ENCODE measurements at regions not wholly inside any gene's neighbourhood (a gene's known extent, or its start where the extent isn't known, plus 50 kb on each side); places are given as distances from the start of the nearest gene placed in this dataset.

DNA sequence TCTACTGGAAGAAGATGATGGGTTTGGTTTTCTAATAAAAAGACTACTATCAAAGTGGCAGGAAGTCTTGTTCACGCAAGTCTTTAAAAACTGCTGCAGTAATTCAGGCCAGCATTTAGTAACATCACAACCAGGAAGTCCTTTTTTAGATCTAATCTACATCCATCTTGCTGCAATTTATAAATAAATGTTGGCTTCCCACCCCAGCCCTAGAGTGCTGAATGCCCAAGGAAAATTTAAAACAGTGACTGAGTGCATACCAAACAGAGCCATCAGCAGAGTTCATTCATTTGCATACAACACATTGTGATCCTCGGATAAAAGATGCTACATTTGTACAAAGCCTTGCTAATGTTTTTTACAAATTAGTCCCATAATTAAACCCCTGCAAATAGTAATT is 72.1 kb downstream of the PHLDA1 start (continued):
- no peak for TF ChIP-seq ZNF12 (CRISPR knock-in tag; IDR thresholded peaks at IDR 0.05)
- TF ChIP-seq ZC3H8 (IDR thresholded peaks at IDR 0.05): no peak
- no peak for TF ChIP-seq NR1H2 (CRISPR knock-in tag; IDR thresholded peaks at IDR 0.05)

DNA sequence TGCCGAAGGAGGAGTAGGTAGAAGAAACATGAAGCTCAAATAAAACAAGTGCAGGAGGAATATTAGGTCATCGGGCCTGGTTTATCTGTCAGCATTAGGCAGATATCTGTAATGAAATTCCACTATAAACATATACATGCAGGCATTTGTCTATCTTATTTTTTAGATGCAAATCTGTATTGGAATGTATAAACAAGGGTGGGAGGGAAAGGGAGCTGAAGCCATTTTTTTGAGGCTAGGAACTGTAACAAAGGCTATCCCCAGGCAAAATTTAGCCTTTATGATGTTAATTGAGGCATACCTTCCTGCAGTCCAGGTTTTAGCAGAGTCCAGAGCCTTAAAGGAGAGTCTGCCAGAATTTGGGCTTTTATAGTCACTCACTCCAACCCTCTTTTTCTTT is 72.5 kb downstream of the PHLDA1 start:
- no peaks in the 10 kb centered on the region for H3K9me1 ChIP-seq (ENCODE audit: control insufficient read depth, insufficient read depth, low read length)
- H3K27ac ChIP-seq (ENCODE audit: extremely low read depth, low read depth, low read length): no peak overlapping the region
- no peaks in the 10 kb centered on the region for H3K27me3 ChIP-seq (ENCODE audit: control insufficient read depth in 2 of 2, insufficient read depth in 2 of 2, low read length in 2 of 2)
- intact Hi-C loops (cut with micrococcal nuclease) (no loop called here), in situ Hi-C loops (cut with MboI) (no loop called here)
- H3K4me2 ChIP-seq (ENCODE audit: insufficient read depth, low read length): no peak overlapping the region
- H4K20me1 ChIP-seq (replicated peaks; ENCODE audit: control insufficient read depth, insufficient read depth, low read length): no peaks in the 10 kb centered on the region
- no peaks in the 10 kb centered on the region for H3K79me2 ChIP-seq (ENCODE audit: control insufficient read depth, insufficient read depth, low read length)
- TF ChIP-seq ZNF75A (CRISPR knock-in tag; IDR thresholded peaks at IDR 0.05) (no peak), ZFPM2 (CRISPR knock-in tag; IDR thresholded peaks at IDR 0.05) (no peak), ATF7 (IDR thresholded peaks at IDR 0.05) (no peak), ZNF830 (CRISPR knock-in tag; IDR thresholded peaks at IDR 0.05) (no peak), ASH1L (IDR thresholded peaks at IDR 0.05; ENCODE audit: borderline replicate concordance, low read depth, partially characterized antibody) (no peak), ZNF57 (CRISPR knock-in tag; IDR thresholded peaks at IDR 0.05) (no peak), HIVEP1 (CRISPR knock-in tag; IDR thresholded peaks at IDR 0.05) (no peak), CREB1 (IDR thresholded peaks at IDR 0.05) (no peak), CREB1 (CRISPR knock-in tag; IDR thresholded peaks at IDR 0.05) (no peak), CBX5 (IDR thresholded peaks at IDR 0.05; ENCODE audit: borderline replicate concordance, low read depth) (no peak)
- TF ChIP-seq, protein P1, sequence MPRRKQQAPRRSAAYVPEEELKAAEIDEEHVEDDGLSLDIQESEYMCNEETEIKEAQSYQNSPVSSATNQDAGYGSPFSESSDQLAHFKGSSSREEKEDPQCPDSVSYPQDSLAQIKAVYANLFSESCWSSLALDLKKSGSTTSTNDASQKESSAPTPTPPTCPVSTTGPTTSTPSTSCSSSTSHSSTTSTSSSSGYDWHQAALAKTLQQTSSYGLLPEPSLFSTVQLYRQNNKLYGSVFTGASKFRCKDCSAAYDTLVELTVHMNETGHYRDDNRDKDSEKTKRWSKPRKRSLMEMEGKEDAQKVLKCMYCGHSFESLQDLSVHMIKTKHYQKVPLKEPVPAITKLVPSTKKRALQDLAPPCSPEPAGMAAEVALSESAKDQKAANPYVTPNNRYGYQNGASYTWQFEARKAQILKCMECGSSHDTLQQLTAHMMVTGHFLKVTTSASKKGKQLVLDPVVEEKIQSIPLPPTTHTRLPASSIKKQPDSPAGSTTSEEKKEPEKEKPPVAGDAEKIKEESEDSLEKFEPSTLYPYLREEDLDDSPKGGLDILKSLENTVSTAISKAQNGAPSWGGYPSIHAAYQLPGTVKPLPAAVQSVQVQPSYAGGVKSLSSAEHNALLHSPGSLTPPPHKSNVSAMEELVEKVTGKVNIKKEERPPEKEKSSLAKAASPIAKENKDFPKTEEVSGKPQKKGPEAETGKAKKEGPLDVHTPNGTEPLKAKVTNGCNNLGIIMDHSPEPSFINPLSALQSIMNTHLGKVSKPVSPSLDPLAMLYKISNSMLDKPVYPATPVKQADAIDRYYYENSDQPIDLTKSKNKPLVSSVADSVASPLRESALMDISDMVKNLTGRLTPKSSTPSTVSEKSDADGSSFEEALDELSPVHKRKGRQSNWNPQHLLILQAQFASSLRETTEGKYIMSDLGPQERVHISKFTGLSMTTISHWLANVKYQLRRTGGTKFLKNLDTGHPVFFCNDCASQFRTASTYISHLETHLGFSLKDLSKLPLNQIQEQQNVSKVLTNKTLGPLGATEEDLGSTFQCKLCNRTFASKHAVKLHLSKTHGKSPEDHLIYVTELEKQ (CRISPR knock-in tag; IDR thresholded peaks at IDR 0.05): no peak
- TF ChIP-seq, protein P2, sequence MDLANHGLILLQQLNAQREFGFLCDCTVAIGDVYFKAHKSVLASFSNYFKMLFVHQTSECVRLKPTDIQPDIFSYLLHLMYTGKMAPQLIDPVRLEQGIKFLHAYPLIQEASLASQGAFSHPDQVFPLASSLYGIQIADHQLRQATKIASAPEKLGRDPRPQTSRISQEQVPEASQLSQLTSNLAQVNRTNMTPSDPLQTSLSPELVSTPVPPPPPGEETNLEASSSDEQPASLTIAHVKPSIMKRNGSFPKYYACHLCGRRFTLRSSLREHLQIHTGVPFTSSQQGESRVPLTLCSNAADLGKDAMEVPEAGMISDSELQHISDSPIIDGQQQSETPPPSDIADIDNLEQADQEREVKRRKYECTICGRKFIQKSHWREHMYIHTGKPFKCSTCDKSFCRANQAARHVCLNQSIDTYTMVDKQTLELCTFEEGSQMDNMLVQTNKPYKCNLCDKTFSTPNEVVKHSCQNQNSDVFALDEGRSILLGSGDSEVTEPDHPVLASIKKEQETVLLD (IDR thresholded peaks at IDR 0.05): no peak
- ChIA-PET POLR2A (interaction anchor here (1.1 to 1.2 kb wide), 2 partner anchors 32 to 34 kb away, joined by 3 to 4 read pairs; no protein-coding TSS in a partner anchor), CTCF (ENCODE audit: low intra/inter-chr PET ratio) (no interaction called here)
- DNase-seq (ENCODE audit: extremely low read depth in 1 of 4, low spot score in 3 of 4) (no peak), ATAC-seq (no peak), FAIRE-seq (no peak)
- H3K9ac ChIP-seq (ENCODE audit: insufficient read depth in 1 of 2, low read depth in 2 of 2, low read length in 2 of 2): no peak overlapping the region
- peaks cover 0 to 5% of the 10 kb centered on the region in 2 experiments; a peak in 3 of 5 replicates for H3K4me1 ChIP-seq (replicated peaks in 1 of 2; ENCODE audit: control insufficient read depth in 2 of 2, insufficient read depth in 2 of 2, low read length in 2 of 2)
- no peaks in the 10 kb centered on the region for H3K36me3 ChIP-seq (ENCODE audit: control insufficient read depth, insufficient read depth, low read length)
- no peak overlapping the region for H2AFZ ChIP-seq (ENCODE audit: low read depth, low read length)
- 12% methylated on average over 2 of the region's 2 CpGs for WGBS (ENCODE audit: insufficient coverage, low coverage, missing lambda C conversion rate)
- no peaks in the 10 kb centered on the region for H3K9me3 ChIP-seq (replicated peaks; ENCODE audit: control insufficient read depth, insufficient read depth, low read depth, low read length)
- H3K4me3 ChIP-seq: no peak overlapping the region
- no TSS peak for BruUV-seq (replicated peaks)
